GM20000 (cell line): ENCODE measurements at regions not wholly inside any gene's neighbourhood (a gene's known extent, or its start where the extent isn't known, plus 50 kb on each side); places are given as distances from the start of the nearest gene placed in this dataset.
"Not testable (repeated sequence)": the region's sequence is repeated elsewhere in the genome, so short reads cannot be mapped to it uniquely, and the experiment has no call there.

Source experiments
- DNase-seq: peaks from one replicate; pipeline ENCODE4 v3.0.0; 2012; ENCODE audit warnings: low spot score
- TF ChIP-seq, protein P1 (sequence below): IDR thresholded peaks from 2 replicates; pipeline ENCODE4 v1.5.1; 2012; ENCODE audit warnings: mild to moderate bottlenecking, control low read depth; ENCODE audit errors: extremely low read depth, missing control alignments

DNA sequence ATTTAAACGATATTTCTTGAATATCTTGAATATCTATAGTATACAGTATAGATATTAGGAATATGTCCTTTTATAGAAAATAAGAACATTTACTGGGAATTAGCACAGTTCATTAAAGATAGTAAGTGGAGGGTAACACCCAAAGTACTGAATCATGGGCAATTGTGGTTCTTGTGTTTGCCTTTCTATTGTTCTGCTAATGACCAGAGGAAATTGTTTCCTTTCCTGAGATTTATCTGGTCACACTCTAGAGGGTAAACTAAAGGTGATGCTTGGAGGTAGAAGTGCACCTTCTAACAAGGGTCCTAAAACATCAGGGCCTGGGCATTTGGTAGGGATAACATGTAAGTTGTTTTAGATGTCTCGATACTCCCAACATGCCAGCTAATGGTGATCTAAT lies 241.3 kb upstream of the SFRP2 start:
- TF ChIP-seq, protein P1, sequence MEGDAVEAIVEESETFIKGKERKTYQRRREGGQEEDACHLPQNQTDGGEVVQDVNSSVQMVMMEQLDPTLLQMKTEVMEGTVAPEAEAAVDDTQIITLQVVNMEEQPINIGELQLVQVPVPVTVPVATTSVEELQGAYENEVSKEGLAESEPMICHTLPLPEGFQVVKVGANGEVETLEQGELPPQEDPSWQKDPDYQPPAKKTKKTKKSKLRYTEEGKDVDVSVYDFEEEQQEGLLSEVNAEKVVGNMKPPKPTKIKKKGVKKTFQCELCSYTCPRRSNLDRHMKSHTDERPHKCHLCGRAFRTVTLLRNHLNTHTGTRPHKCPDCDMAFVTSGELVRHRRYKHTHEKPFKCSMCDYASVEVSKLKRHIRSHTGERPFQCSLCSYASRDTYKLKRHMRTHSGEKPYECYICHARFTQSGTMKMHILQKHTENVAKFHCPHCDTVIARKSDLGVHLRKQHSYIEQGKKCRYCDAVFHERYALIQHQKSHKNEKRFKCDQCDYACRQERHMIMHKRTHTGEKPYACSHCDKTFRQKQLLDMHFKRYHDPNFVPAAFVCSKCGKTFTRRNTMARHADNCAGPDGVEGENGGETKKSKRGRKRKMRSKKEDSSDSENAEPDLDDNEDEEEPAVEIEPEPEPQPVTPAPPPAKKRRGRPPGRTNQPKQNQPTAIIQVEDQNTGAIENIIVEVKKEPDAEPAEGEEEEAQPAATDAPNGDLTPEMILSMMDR, result no peak
- DNase-seq, result no peak

DNA sequence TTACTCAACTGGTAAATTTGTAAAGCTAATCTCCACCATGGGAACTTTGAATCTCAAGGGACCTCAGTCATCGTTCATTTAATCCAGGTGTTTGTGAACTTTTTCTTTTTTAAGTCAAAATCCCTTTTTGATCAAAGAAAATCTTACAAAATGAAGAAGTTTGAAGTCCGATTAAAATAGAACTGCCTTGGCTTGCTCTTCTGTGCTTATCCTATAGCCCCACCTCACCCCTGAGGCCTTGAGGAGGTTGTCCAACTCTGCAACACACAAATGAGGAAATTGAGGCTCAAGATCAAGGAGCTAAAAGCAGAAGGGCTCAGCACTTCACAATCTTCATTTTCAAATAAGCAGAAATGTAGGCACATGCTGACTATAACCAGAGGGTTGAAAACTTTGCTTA lies 240.3 kb upstream of the SFRP2 start:
- no peak for DNase-seq

DNA sequence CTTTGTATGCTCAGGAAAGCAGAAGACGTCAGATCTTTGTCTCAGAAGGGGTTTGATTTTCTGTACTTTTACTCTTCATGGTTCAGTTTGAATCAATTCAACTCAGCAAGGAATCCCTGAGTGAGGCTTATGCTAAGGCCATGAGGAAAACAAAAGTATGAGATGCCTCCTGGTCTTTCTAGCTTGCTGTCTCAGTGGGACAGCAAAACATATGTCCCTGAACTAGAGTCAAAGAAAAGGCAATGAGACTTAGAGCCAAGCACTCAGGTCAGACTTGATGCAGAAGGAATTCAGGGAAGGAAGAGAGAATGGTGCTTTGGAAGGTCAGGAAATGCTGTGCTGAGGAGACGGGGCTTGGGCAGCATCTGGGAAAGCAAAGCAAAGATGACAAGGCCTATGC lies 236.2 kb upstream of the SFRP2 start:
- TF ChIP-seq, protein P1, result no peak
- DNase-seq, result no peak

More for the DNA sequence above, 240.3 kb upstream of the SFRP2 start:
- TF ChIP-seq, protein P1, result no peak

DNA sequence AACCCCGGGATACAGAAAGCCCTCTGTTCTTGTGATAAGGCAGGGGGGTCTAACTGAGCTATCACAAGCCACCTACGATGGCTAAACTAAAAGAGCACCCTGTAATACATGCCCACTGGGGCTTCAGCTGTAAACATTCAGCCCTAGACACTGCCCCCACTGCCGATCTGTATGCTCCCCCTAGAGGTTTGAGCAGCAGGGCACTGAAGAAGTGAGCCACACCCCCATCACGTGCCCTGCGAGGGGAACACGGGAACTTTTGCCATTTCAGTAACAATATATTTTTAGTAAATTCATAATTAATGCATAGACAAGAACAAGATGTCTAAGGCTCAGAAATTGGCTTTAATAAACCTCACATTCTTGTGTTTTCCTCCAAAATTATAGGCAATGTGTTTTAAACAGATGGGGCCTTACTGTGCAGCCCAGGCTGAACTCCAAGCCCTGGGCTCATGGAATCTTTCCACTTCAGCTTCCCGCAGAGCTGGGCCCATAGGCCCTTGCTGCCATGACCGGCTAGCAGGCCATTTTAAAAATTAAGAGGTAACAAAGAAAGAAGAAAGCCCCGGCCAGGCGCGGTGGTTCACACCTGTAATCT lies 235.3 kb upstream of the SFRP2 start:
- TF ChIP-seq, protein P1, result no peak
- no peak for DNase-seq

DNA sequence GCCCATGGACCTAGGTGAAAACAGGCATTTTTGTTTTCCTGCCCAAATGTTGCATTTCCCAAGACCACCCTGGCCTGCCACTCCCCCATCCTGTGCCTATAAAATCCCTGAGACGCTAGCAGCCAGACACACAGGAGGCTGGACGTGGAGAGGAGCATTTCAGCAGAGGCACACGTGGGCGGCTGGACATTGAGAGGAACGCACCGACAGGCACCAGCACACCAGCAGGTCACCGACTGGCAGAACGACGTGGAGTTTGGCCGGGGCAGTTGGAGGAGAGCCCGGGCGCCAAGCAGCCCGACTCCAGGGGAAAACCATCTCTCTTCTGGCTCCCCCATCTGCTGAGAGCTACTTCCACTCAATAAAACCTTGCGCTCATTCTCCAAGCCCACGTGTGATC lies 234.8 kb upstream of the SFRP2 start:
- DNase-seq, result not testable (repeated sequence)

DNA sequence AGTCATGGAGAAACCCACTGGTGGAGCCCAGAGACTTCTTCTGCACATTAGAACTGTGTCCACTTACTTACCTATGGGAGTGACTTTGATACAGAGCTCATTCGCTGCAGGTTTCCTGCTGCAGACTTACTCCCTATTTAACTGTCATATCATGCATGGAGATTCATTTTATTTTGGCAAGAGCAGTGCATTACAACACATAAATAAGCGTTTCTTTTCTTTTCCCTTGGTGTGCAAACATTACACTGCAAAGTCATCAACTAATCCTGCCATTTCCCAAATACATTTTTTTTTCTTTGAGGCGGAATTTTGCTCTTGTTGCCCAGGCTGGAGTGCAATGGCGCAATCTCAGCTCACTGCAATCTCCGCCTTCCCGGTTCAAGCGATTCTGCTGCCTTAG lies 230.9 kb upstream of the SFRP2 start:
- TF ChIP-seq, protein P1, result no peak
- DNase-seq, result no peak

DNA sequence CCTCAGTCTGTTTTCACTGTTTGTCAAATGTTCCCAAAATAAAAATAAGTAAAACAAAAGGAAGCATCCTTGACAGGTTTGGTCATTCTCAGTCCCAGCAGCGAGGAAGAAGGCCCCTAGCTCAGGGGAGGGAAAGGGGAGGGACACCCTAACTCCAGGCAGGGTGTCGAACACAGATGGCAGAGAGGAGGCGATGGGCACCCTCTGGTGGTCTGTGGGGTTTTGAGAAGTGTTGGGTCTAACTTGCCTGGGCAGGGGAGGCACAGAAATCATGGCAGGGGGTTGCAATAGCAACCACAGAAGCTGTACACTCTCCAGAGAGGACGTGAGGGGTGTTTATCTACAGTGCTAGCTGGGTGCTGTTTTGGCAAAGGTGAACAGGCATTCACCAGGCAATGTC lies 229.8 kb upstream of the SFRP2 start:
- TF ChIP-seq, protein P1, result no peak
- DNase-seq, result no peak

DNA sequence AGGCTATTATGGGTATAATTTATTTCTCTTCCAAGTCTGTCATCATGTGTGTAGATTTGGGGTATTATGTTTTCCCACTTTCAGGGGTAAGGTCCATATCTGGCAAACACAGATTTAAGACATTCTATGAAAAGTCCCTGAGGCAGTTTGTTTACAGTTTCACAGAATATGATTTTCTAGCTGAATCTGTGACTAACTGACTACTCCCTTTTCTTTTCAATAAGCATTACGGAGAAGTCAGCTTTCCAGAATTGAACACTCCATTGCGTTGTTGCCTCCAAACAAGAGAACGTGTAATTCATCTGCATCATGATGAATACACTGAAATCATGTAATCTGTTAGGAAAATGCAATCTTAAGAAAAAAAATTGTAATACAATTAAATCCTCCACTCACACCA lies 226.7 kb upstream of the SFRP2 start:
- no peak for DNase-seq
- TF ChIP-seq, protein P1, result no peak
